H9 (cell line): ENCODE measurements at regions not wholly inside any gene's neighbourhood (a gene's known extent, or its start where the extent isn't known, plus 50 kb on each side); places are given as distances from the start of the nearest gene placed in this dataset.

Source experiments
- DNase-seq: peaks from one replicate; pipeline ENCODE4 v3.0.0-alpha.2; 2017
- H2AFZ ChIP-seq: one replicate; pipeline ENCODE4 v1.6.1; 2013; ENCODE audit warnings: mild to moderate bottlenecking, low read length, control low read depth, moderate library complexity
- H2AK5ac ChIP-seq: 2 replicates; pipeline ENCODE4 v1.6.1; 2013; ENCODE audit warnings: low read length, control low read depth, mixed read lengths; ENCODE audit not compliant: insufficient read length
- H2BK120ac ChIP-seq: one replicate; pipeline ENCODE4 v1.6.1; 2013; ENCODE audit warnings: low read depth, mild to moderate bottlenecking, low read length, control low read depth, inconsistent platforms; ENCODE audit not compliant: poor library complexity, severe bottlenecking
- H2BK12ac ChIP-seq: 2 replicates; pipeline ENCODE4 v1.6.1; 2013; ENCODE audit warnings: low read length, control low read depth, mixed read lengths, low read depth; ENCODE audit not compliant: insufficient read length
- H2BK15ac ChIP-seq: 2 replicates; pipeline ENCODE4 v1.6.1; 2013; ENCODE audit warnings: low read depth, low read length, control low read depth
- H2BK20ac ChIP-seq: one replicate; pipeline ENCODE4 v1.6.1; 2013; ENCODE audit warnings: low read depth, mild to moderate bottlenecking, low read length, control low read depth, inconsistent platforms; ENCODE audit not compliant: poor library complexity, severe bottlenecking
- H2BK5ac ChIP-seq: 2 replicates; pipeline ENCODE4 v1.6.1; 2013; ENCODE audit warnings: low read length, control low read depth, mixed read lengths; ENCODE audit not compliant: insufficient read length
- H3K14ac ChIP-seq: 2 replicates; pipeline ENCODE4 v1.6.1; 2013; ENCODE audit warnings: low read length, control low read depth; ENCODE audit not compliant: insufficient read depth
- H3K18ac ChIP-seq: 2 replicates; pipeline ENCODE4 v1.6.1; 2013; ENCODE audit warnings: low read depth, mild to moderate bottlenecking, mixed read lengths, low read length, control low read depth; ENCODE audit not compliant: insufficient read length
- H3K23ac ChIP-seq: 2 replicates; pipeline ENCODE4 v1.6.1; 2013; ENCODE audit warnings: low read length, control low read depth, mixed read lengths, low read depth; ENCODE audit not compliant: insufficient read length
- H3K23me2 ChIP-seq: 2 replicates; pipeline ENCODE4 v1.6.1; 2013; ENCODE audit warnings: low read depth, mild to moderate bottlenecking, mixed read lengths, low read length, control low read depth; ENCODE audit not compliant: insufficient read length, poor library complexity, severe bottlenecking
- H3K27ac ChIP-seq: 2 replicates; pipeline ENCODE4 v1.5.1; 2013; ENCODE audit warnings: low read length, control low read depth, mixed read lengths, low read depth; ENCODE audit not compliant: insufficient read length
- H3K27me3 ChIP-seq: 2 replicates; pipeline ENCODE4 v1.6.1; 2013; ENCODE audit warnings: low read length, control low read depth, inconsistent platforms; ENCODE audit not compliant: insufficient read depth
- H3K4ac ChIP-seq: 2 replicates; pipeline ENCODE4 v1.6.1; 2013; ENCODE audit warnings: low read depth, mild to moderate bottlenecking, control low read depth, inconsistent platforms, low read length, moderate library complexity
- H3K4me1 ChIP-seq: 2 replicates; pipeline ENCODE4 v1.6.1; 2013; ENCODE audit warnings: low read length, control low read depth, inconsistent platforms; ENCODE audit not compliant: insufficient read depth
- H3K4me2 ChIP-seq: 2 replicates; pipeline ENCODE4 v1.6.1; 2013; ENCODE audit warnings: low read length, control low read depth, mixed read lengths; ENCODE audit not compliant: insufficient read length, insufficient read depth
- H3K56ac ChIP-seq: 2 replicates; pipeline ENCODE4 v1.6.1; 2013; ENCODE audit warnings: low read depth, mild to moderate bottlenecking, mixed read lengths, low read length, control low read depth; ENCODE audit not compliant: insufficient read length
- H3K79me1 ChIP-seq: 2 replicates; pipeline ENCODE4 v1.6.1; 2013; ENCODE audit warnings: low read depth, mild to moderate bottlenecking, moderate library complexity, low read length, control low read depth, inconsistent platforms; ENCODE audit not compliant: insufficient read depth, poor library complexity, severe bottlenecking
- H3K79me2 ChIP-seq: 2 replicates; pipeline ENCODE4 v1.6.1; 2013; ENCODE audit warnings: low read length, control low read depth, inconsistent platforms; ENCODE audit not compliant: insufficient read depth
- H3K9ac ChIP-seq: 2 replicates; pipeline ENCODE4 v1.6.1; 2013; ENCODE audit warnings: low read length, control low read depth, mixed read lengths; ENCODE audit not compliant: insufficient read length; ENCODE audit errors: extremely low read depth
- H3K9me3 ChIP-seq: one replicate; pipeline ENCODE4 v1.6.1; 2013; ENCODE audit warnings: low read depth, low read length, inconsistent platforms; ENCODE audit not compliant: control insufficient read depth
- H3T11ph ChIP-seq: one replicate; pipeline ENCODE4 v1.6.1; 2013; ENCODE audit warnings: mild to moderate bottlenecking, low read length, control low read depth, inconsistent platforms
- H4K20me1 ChIP-seq: one replicate; pipeline ENCODE4 v1.6.1; 2013; ENCODE audit not compliant: control insufficient read depth, insufficient read length, insufficient read depth
- H4K5ac ChIP-seq: 2 replicates; pipeline ENCODE4 v1.6.1; 2013; ENCODE audit warnings: low read depth, mild to moderate bottlenecking, mixed read lengths, low read length, control low read depth; ENCODE audit not compliant: insufficient read length
- H4K8ac ChIP-seq: replicated peaks from 2 replicates; pipeline ENCODE4 v1.6.1; 2013; ENCODE audit warnings: low read length, control low read depth, mixed read lengths, low read depth; ENCODE audit not compliant: insufficient read length
- H4K91ac ChIP-seq: 2 replicates; pipeline ENCODE4 v1.6.1; 2013; ENCODE audit warnings: low read depth, mild to moderate bottlenecking, moderate library complexity, mixed read lengths, low read length, control low read depth; ENCODE audit not compliant: insufficient read length
- H3K27ac Mint-ChIP-seq, 3 experiments: 2 replicates in 2 of 3; 3 replicates in 1 of 3; pipeline ENCODE4 v1.8.0; 2020 to 2021; ENCODE audit warnings: mixed read lengths in 3 of 3, mild to moderate bottlenecking in 1 of 3, moderate library complexity in 1 of 3
- H3K27me3 Mint-ChIP-seq: 2 replicates; pipeline ENCODE4 v1.8.0; 2021; ENCODE audit warnings: low read depth, mild to moderate bottlenecking, moderate library complexity, mixed read lengths
- H3K36me3 Mint-ChIP-seq, 3 experiments: 2 replicates in 2 of 3; 3 replicates in 1 of 3; pipeline ENCODE4 v1.8.0; 2020 to 2021; ENCODE audit warnings: low read depth in 3 of 3, mixed read lengths in 3 of 3; ENCODE audit not compliant: insufficient read depth in 1 of 3
- H3K4me1 Mint-ChIP-seq, 2 experiments: 2 replicates each; pipeline ENCODE4 v1.8.0; 2020; ENCODE audit warnings: mixed read lengths in 2 of 2
- H3K4me3 Mint-ChIP-seq, 2 experiments: 2 replicates in 1 of 2; 3 replicates in 1 of 2; pipeline ENCODE4 v1.8.0; 2020 to 2021; ENCODE audit warnings: mild to moderate bottlenecking in 2 of 2, mixed read lengths in 2 of 2, moderate library complexity in 1 of 2
- H3K9me3 Mint-ChIP-seq, 2 experiments: 2 replicates in 1 of 2; 3 replicates in 1 of 2; pipeline ENCODE4 v1.8.0; 2020; ENCODE audit warnings: mild to moderate bottlenecking in 2 of 2, mixed read lengths in 2 of 2, moderate library complexity in 1 of 2
- WGBS: extraction: QIAGEN DNeasy Blood & Tissue Kit; methylation state at CpG from one replicate; pipeline ENCODE4 v1.1.7; 2013; ENCODE audit warnings: missing lambda C conversion rate, low lambda C conversion rate, mixed read lengths; ENCODE audit not compliant: insufficient read length; ENCODE audit errors: extremely low coverage; 5-methylcytosine and 5-hydroxymethylcytosine counted together
- TF ChIP-seq, protein P1 (sequence below): fragments of 200-600 bp; sonication (generic); conservative IDR thresholded peaks from 3 replicates; pipeline ENCODE4 v1.8.0; 2021; ENCODE audit warnings: antibody characterized with exemption, mild to moderate bottlenecking

DNA sequence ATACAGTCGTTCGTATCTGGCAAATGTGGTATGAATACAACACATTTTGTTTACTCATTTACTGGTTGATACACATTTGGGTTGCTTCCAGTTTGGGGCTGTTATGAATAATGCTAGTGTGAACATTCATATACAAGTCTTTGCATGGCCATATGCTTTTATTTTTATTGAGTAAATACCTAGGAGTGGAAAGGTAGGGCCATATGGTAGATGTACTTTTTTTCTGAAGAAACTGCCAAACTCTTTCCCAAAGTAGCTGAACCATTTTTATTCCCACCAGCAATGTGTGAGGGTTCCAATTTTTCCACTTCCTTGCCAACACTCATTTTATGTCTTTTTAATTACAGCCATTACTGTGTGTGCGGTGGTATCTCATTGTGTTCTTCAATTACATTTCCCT, 496.2 kb upstream of the NRXN1 start:
- WGBS = no CpG with 5 or more reads among the region's 3 CpGs

More for the DNA sequence above, 496.2 kb upstream of the NRXN1 start:
- Histone ChIP-seq H4K91ac (no peak overlapping the region), H3K14ac (no peak overlapping the region), H2BK120ac (no peak overlapping the region), H3K56ac (no peak overlapping the region), H4K20me1 (no peaks in the 10 kb centered on the region), H2BK15ac (no peak overlapping the region), H2BK20ac (no peak overlapping the region), H2BK12ac (no peak overlapping the region), H2BK5ac (no peak overlapping the region), H3K79me1 (no peaks in the 10 kb centered on the region), H4K8ac (no peak overlapping the region), H3K27me3 (no peaks in the 10 kb centered on the region), H3K23me2 (no peaks in the 10 kb centered on the region), H3K9ac (no peak overlapping the region), H3K27ac (no peak overlapping the region), H4K5ac (no peak overlapping the region), H3K23ac (no peak overlapping the region), H3K18ac (no peak overlapping the region), H3K4me1 (no peaks in the 10 kb centered on the region), H3T11ph (no peak overlapping the region), H3K4ac (no peak overlapping the region), H2AFZ (no peak overlapping the region), H2AK5ac (no peak overlapping the region), H3K9me3 (no peaks in the 10 kb centered on the region), H3K79me2 (no peaks in the 10 kb centered on the region), H3K4me2 (no peak overlapping the region)
- H3K36me3 Mint-ChIP-seq = peaks cover 0 to 16% (median 2%) of the 10 kb centered on the region in 3 experiments; a peak in 2 of 7 replicates
- peaks cover 4 to 5% of the 10 kb centered on the region in 2 experiments; a peak in 3 of 4 replicates for H3K4me1 Mint-ChIP-seq
- TF ChIP-seq, protein P1, sequence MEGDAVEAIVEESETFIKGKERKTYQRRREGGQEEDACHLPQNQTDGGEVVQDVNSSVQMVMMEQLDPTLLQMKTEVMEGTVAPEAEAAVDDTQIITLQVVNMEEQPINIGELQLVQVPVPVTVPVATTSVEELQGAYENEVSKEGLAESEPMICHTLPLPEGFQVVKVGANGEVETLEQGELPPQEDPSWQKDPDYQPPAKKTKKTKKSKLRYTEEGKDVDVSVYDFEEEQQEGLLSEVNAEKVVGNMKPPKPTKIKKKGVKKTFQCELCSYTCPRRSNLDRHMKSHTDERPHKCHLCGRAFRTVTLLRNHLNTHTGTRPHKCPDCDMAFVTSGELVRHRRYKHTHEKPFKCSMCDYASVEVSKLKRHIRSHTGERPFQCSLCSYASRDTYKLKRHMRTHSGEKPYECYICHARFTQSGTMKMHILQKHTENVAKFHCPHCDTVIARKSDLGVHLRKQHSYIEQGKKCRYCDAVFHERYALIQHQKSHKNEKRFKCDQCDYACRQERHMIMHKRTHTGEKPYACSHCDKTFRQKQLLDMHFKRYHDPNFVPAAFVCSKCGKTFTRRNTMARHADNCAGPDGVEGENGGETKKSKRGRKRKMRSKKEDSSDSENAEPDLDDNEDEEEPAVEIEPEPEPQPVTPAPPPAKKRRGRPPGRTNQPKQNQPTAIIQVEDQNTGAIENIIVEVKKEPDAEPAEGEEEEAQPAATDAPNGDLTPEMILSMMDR = no peak
- DNase-seq = no peak
- H3K9me3 Mint-ChIP-seq = peaks cover 5 to 6% of the 10 kb centered on the region in 2 experiments; a peak in 3 of 5 replicates
- H3K27ac Mint-ChIP-seq = no peak overlapping the region
- H3K4me3 Mint-ChIP-seq = no peak overlapping the region
- H3K27me3 Mint-ChIP-seq = no peaks in the 10 kb centered on the region
